B cell (primary cell): ENCODE measurements at regions not wholly inside any gene's neighbourhood (a gene's known extent, or its start where the extent isn't known, plus 50 kb on each side); places are given as distances from the start of the nearest gene placed in this dataset.

ENCODE experiments used
- ATAC-seq: fragments of 200-7000 bp; cut with Tn5 transposase; one replicate; pipeline ENCODE4 v1.10.0; 2021; ENCODE audit warnings: low read depth, mild to moderate bottlenecking, moderate number of reproducible peaks, moderate library complexity
- CTCF ChIA-PET: fragments of 350-600 bp; sonication (Branson Sonifier 250); formaldehyde crosslinking; loops from one replicate; lab custom pipeline; 2021; ENCODE audit warnings: antibody characterized with exemption, inconsistent platforms; lab: Charles Lee
- POLR2A ChIA-PET: fragments of 350-600 bp; sonication (Branson Sonifier 250); formaldehyde crosslinking; loops from one replicate; lab custom pipeline; 2021; ENCODE audit warnings: antibody characterized with exemption; lab: Charles Lee
- DNase-seq: peaks from one replicate; pipeline ENCODE4 v3.0.0; 2013
- H2AFZ ChIP-seq: 2 replicates; pipeline ENCODE4 v1.6.1; 2012; ENCODE audit warnings: mild to moderate bottlenecking, low read depth, low read length; ENCODE audit not compliant: insufficient read depth, poor library complexity, severe bottlenecking
- H3K27ac ChIP-seq, 2 donors: 1 replicate in 1 of 2; 2 replicates in 1 of 2; pipeline ENCODE4 v1.5.1; 2012 to 2013; ENCODE audit warnings: low read length in 2 of 2, mild to moderate bottlenecking in 2 of 2, moderate library complexity in 1 of 2
- H3K27me3 ChIP-seq, 4 experiments: fragments of 200-600 bp in 1 of 4; sonication (generic) in 1 of 4; replicated peaks in 1 of 4; 1 replicate in 2 of 4; 2 replicates in 2 of 4; pipeline versions ENCODE4 v1.6.1 to v1.7.0; 2013 to 2016; ENCODE audit warnings: low read length in 3 of 4, mild to moderate bottlenecking in 2 of 4, mixed read lengths in 1 of 4, moderate library complexity in 1 of 4; ENCODE audit not compliant: insufficient read depth in 4 of 4, control insufficient read depth in 3 of 4; ENCODE audit errors: control extremely low read depth in 1 of 4
- H3K36me3 ChIP-seq, 2 experiments: replicated peaks in 1 of 2; 1 replicate in 1 of 2; 2 replicates in 1 of 2; pipeline versions ENCODE4 v1.6.1 to v1.7.1; 2013; ENCODE audit warnings: low read length in 1 of 2; ENCODE audit not compliant: insufficient read depth in 2 of 2, control insufficient read depth in 1 of 2; ENCODE audit errors: control extremely low read depth in 1 of 2, extremely low read depth in 1 of 2
- H3K4me1 ChIP-seq, 2 donors: fragments of 200-600 bp in 1 of 2; sonication (generic) in 1 of 2; 1 replicate in 1 of 2; 2 replicates in 1 of 2; pipeline versions ENCODE4 v1.5.1 to v1.6.1; 2013 to 2017; ENCODE audit warnings: low read length in 2 of 2; ENCODE audit not compliant: control insufficient read depth in 2 of 2, insufficient read depth in 2 of 2
- H3K4me2 ChIP-seq: replicated peaks from 2 replicates; pipeline ENCODE3; 2012; ENCODE audit warnings: mild to moderate bottlenecking, low read depth, low read length; ENCODE audit not compliant: poor library complexity, severe bottlenecking
- H3K4me3 ChIP-seq, 5 experiments: fragments of 200-600 bp in 1 of 5; sonication (generic) in 1 of 5; 1 replicate in 3 of 5; 2 replicates in 2 of 5; pipeline versions ENCODE4 v1.5.1 to v1.7.0; 2011 to 2016; ENCODE audit warnings: low read length in 4 of 5, mild to moderate bottlenecking in 4 of 5, low read depth in 2 of 5, control low read depth in 1 of 5, moderate library complexity in 1 of 5; ENCODE audit not compliant: insufficient read depth in 1 of 5; ENCODE audit errors: control extremely low read depth in 1 of 5, extremely low read depth in 1 of 5
- H3K79me2 ChIP-seq: fragments of 200-600 bp; sonication (generic); one replicate; pipeline ENCODE4 v1.6.0; 2016; ENCODE audit warnings: low read length; ENCODE audit not compliant: control insufficient read depth, insufficient read depth
- H3K9ac ChIP-seq: fragments of 200-600 bp; sonication (generic); 2 replicates; pipeline ENCODE4 v1.6.1; 2017; ENCODE audit warnings: mild to moderate bottlenecking, low read length, moderate library complexity
- H3K9me3 ChIP-seq, 3 donors: one replicate each; pipeline versions ENCODE4 v1.6.1 to v1.7.1; 2013; ENCODE audit warnings: low read length in 2 of 3; ENCODE audit not compliant: control insufficient read depth in 2 of 3, insufficient read depth in 1 of 3; ENCODE audit errors: control extremely low read depth in 1 of 3
- H4K20me1 ChIP-seq: 2 replicates; pipeline ENCODE4 v1.6.0; 2012; ENCODE audit warnings: mild to moderate bottlenecking, low read length; ENCODE audit not compliant: insufficient read depth, control insufficient read depth, poor library complexity, severe bottlenecking
- H3K27ac Mint-ChIP-seq: one replicate; pipeline ENCODE4 v1.8.0; 2021; ENCODE audit warnings: mixed read lengths
- H3K27me3 Mint-ChIP-seq: one replicate; pipeline ENCODE4 v1.8.0; 2021; ENCODE audit warnings: mixed read lengths
- H3K4me1 Mint-ChIP-seq: one replicate; pipeline ENCODE4 v1.8.0; 2021; ENCODE audit warnings: mixed read lengths
- H3K4me3 Mint-ChIP-seq: one replicate; pipeline ENCODE4 v1.8.0; 2021; ENCODE audit warnings: mixed read lengths
- H3K9me3 Mint-ChIP-seq: one replicate; pipeline ENCODE4 v1.8.0; 2022; ENCODE audit warnings: mixed read lengths; ENCODE audit not compliant: insufficient read depth
- CTCF ChIP-seq: fragments of 200-600 bp; IDR thresholded peaks from one replicate; pipeline ENCODE4 v1.8.0; 2022; ENCODE audit warnings: antibody characterized with exemption, mild to moderate bottlenecking
- EZH2 ChIP-seq: IDR thresholded peaks from 2 replicates; pipeline ENCODE4 v1.6.1; 2012; ENCODE audit warnings: borderline replicate concordance, low read depth, mild to moderate bottlenecking, moderate library complexity, low read length; ENCODE audit not compliant: insufficient read depth, poor library complexity, severe bottlenecking
- WGBS: methylation state at CpG from one replicate; pipeline ENCODE4 v1.1.5; 2013; ENCODE audit warnings: missing lambda C conversion rate; ENCODE audit not compliant: insufficient coverage; 5-methylcytosine and 5-hydroxymethylcytosine counted together
- intact Hi-C: fragments of 100-400 bp; cut with micrococcal nuclease; formaldehyde crosslinking; loops from one replicate; pipeline ENCODE4 v1.10.0; 2022

GRCh38 chr9:89764217-89764616 is 159.4 kb downstream of the GADD45G start:
- ChIA-PET POLR2A (no interaction called here), CTCF (no interaction called here)
- H3K79me2 ChIP-seq: no peaks in the 10 kb centered on the region

More at GRCh38 chr9:89764217-89764616, 159.4 kb downstream of the GADD45G start:
- DNase-seq (no peak), ATAC-seq (no peak)
- no peaks in the 10 kb centered on the region for H3K27me3 ChIP-seq
- no peak overlapping the region for H3K27ac ChIP-seq
- TF ChIP-seq CTCF (no peak), EZH2 (no peak)
- H3K4me3 Mint-ChIP-seq: no peak overlapping the region
- no peaks in the 10 kb centered on the region for H3K36me3 ChIP-seq
- no peak overlapping the region for H2AFZ ChIP-seq
- H3K4me3 ChIP-seq: no peak overlapping the region
- H3K27ac Mint-ChIP-seq: no peak overlapping the region
- no peaks in the 10 kb centered on the region for H3K4me1 ChIP-seq
- peaks cover 4% of the 10 kb centered on the region for H3K27me3 Mint-ChIP-seq
- intact Hi-C loops: no loop called here
- WGBS: 97% methylated on average over 4 of the region's 5 CpGs
- H3K9me3 ChIP-seq: no peaks in the 10 kb centered on the region
- H3K9me3 Mint-ChIP-seq: no peaks in the 10 kb centered on the region
- H3K9ac ChIP-seq: no peak overlapping the region
- H3K4me2 ChIP-seq: no peak overlapping the region
- H4K20me1 ChIP-seq: no peaks in the 10 kb centered on the region
- peaks cover 3% of the 10 kb centered on the region for H3K4me1 Mint-ChIP-seq
